ENCODE measurements at regions not wholly inside any gene's neighbourhood (a gene's known extent, or its start where the extent isn't known, plus 50 kb on each side); places are given as distances from the start of the nearest gene placed in this dataset.

DNA sequence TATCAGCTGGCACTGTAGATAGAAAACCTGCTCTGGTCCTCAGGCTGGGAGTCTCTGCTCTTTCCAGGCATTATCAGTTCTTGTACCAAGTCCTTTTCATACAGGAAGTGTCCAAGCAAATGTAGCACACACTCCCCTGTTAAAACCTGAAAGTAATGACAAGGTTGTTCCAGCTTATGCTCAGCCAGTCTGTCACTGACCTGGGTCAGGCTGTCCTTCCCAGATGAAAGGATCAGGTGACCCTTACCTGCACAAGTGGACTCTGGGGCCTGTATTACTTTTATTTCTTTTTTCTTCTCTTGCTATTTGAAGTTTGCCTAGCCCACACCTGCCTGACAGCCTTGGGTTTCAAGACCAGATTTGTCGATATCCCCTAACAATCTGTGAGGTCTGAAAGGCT, 156.3 kb upstream of the SESN3 start:
- TF ChIP-seq, protein P1, sequence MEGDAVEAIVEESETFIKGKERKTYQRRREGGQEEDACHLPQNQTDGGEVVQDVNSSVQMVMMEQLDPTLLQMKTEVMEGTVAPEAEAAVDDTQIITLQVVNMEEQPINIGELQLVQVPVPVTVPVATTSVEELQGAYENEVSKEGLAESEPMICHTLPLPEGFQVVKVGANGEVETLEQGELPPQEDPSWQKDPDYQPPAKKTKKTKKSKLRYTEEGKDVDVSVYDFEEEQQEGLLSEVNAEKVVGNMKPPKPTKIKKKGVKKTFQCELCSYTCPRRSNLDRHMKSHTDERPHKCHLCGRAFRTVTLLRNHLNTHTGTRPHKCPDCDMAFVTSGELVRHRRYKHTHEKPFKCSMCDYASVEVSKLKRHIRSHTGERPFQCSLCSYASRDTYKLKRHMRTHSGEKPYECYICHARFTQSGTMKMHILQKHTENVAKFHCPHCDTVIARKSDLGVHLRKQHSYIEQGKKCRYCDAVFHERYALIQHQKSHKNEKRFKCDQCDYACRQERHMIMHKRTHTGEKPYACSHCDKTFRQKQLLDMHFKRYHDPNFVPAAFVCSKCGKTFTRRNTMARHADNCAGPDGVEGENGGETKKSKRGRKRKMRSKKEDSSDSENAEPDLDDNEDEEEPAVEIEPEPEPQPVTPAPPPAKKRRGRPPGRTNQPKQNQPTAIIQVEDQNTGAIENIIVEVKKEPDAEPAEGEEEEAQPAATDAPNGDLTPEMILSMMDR (IDR thresholded peaks at IDR 0.05): no peak
- no peak for TF ChIP-seq POLR2A (IDR thresholded peaks at IDR 0.05)

All from Peyer's patch (tissue), 4 donors.